Mesenteric fat pad (tissue), 1 donor: ENCODE measurements at regions not wholly inside any gene's neighbourhood (a gene's known extent, or its start where the extent isn't known, plus 50 kb on each side); places are given as distances from the start of the nearest gene placed in this dataset.
"Not testable (repeated sequence)": the region's sequence is repeated elsewhere in the genome, so short reads cannot be mapped to it uniquely, and the experiment has no call there.

Experiments used
- DNase-seq: peaks from one replicate; pipeline ENCODE4 v3.0.0-alpha.2; 2020; ENCODE audit warnings: low spot score
- donor health status: DM: yes; HTN: yes; CAD: no.

DNA sequence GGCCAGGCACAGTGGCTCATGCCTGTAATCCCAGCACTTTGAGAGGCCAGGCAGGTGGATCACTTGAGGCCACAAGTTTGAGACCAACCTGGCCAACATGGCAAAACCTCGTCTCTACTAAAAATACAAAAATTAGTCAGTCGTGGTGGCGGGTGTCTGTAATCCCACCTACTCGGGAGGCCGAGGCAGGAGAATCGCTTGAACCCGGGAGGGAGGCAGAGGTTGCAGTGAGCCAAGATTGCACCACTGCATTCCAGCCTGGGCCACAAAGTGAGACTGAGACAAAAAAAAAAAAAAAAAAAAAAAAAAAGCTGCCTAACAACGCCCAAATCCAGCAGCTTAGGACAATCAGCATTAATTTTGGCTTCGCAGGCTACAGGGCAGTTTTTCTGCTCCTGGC is 167.1 kb downstream of the GOSR1 start:
- not testable (repeated sequence) for DNase-seq

GRCh38 chr17:30641428-30641827 is 164.2 kb downstream of the GOSR1 start:
- not testable (repeated sequence) for DNase-seq

DNA sequence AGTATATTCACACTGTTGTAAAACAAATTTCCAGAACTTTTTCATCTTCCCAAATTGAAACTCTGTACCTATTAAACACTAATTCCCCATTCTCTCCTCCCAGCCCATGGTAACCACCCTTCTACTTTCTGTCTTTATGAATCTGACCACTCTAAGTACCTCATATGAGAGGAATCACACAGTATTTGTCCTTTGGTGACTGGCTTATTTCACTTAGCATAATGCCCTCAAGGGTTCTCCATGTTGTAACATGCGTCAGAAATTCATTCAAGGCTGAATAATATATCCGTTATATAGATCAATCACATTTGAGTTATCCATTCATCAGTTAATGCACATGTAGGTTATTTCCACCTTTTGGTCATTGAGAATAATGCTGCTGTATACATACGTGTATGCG is 162.2 kb downstream of the GOSR1 start:
- DNase-seq, result not testable (repeated sequence)

GRCh38 chr17:30638968-30639367 is 161.8 kb downstream of the GOSR1 start:
- not testable (repeated sequence) for DNase-seq

GRCh38 chr17:30631651-30632050 is 154.4 kb downstream of the GOSR1 start:
- not testable (repeated sequence) for DNase-seq

DNA sequence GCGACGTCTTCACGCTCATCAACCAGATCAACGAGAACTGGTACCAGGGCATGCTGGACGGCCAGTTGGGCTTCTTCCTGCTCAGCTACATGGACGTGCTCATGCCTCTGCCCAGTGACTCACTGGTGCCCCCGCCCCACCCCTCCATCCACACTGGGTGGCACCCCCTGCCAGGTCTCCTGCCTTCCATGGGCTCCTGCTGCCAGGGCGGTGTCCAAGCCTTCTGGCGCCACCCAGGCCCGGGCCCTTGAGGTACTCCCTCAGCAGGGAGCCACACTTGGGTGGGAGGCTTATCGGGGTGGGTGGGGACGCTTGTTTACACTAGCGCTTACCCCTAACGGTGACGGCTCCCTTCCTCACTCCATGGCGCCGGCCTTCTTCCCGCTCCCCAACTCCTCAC is 148.2 kb downstream of the GOSR1 start:
- DNase-seq, result not testable (repeated sequence)

- DNase-seq, result not testable (repeated sequence)
Observed at GRCh38 chr17:30624180-30624579, 147.0 kb downstream of the GOSR1 start.

GRCh38 chr17:30609682-30610081 is 132.5 kb downstream of the GOSR1 start:
- DNase-seq, result not testable (repeated sequence)

DNA sequence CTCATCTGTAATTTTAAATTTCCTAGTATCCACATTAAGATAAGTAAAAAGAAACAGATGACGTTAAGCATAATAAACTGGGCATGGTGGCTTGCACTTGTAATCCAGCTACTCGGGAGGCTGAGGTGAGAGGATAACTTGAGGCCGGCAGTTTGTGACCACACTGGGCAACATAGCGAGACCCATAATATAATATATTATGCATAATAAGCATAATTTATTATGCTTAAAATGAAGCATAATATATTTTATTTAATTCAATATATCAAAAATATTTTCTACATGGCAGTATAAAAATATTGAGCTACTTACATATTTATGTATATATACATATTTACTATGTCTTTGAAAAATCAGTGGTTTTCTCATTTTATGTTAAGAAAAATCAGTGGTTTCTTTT is 128.3 kb downstream of the GOSR1 start:
- no peak for DNase-seq

- DNase-seq, result no peak
Observed at GRCh38 chr17:30605027-30605426, 127.8 kb downstream of the GOSR1 start.

- DNase-seq, result not testable (repeated sequence)
Observed at GRCh38 chr17:30602396-30602795, 125.2 kb downstream of the GOSR1 start.

DNA sequence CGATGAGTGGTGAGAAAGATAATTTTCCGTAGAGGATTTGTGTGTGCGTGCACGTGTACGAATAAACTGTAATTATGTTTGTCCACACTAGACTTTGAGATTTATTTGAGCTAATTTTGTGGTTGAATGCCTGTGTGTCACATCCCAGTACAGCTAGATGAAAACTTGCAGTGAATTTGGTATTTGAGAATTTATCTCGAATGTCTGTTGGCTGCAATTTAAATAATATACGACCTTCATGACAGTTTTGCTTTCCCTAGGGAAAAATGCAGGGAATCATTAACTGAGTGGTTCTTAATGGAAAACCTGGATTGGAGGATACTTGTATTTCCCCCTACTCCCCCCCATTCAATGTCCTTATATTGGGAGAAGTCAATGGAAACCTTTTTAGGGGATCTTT is 124.8 kb downstream of the GOSR1 start:
- DNase-seq, result not testable (repeated sequence)

DNA sequence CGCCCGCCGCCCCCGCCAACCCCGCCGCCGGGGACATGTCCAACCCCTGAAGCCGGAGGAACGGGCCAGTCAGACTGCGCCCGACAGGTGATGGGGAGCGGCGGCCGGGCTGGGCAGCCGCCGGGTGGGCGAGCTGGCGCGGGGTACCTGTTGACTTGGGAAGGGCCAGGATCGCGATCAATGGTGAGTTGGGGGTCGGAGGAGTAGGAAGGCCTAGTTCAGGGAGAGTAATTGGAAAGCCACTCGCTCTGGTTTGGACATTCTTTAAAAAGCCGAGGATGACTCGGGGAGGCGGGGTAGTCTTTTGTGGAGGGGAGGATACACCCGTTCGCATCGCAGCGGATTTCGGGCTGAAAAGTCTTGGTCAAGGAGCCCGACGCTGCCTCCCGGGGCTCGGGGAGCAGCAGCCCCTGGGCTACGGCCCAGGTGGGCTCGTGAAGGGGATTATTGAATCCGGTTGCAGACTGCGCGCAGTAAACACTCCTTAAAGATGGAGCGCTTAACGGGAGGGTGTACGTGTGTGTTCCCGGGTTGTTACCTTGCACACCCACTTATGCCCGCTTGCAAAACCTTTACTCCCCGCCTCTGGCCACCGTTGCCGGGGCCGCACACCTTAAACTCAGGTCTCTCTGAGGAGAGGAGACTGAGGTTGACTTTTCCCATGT is 123.8 kb downstream of the GOSR1 start:
- DNase-seq, result no peak

DNA sequence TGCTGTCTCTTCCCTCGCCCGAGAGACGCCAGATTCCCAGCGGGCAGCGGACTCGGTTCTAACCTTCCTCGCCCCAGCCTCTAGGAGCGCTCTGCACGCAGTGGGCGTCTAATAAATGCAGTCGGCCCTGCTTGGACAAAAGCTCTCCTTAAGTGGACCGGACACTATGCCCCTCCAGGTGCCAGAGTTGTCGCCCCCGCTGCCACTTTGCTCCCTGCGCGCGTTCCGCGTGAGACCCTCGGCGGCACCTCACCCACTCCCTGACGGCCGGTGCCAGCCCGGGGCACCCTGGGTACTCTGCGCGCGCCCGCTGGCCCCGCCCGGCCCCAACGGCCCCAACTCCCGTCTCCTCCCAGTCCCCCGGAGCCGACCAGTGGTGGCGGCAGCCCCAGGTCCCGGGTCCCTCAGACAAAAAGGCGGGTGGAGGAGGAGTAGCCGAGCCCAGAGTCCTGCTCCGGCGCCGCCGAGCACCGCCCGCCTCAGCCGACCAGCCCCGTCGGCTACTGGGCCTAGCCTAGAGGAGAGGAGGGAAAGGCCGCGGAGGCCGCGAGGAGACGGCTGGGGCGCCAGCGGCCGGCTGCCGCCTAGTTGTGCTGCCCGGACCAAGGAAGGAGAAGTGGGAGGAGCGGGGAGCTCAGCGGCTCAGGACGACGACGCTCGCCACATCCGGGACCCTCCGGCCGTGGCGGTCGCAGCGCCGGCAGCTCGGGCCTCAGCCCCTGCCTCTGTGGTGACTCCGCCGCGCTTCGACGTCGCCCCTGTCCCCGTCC is 123.0 kb downstream of the GOSR1 start:
- peak; percentile 93 for DNase-seq

GRCh38 chr17:30599428-30600059 is 122.3 kb downstream of the GOSR1 start:
- DNase-seq, result no peak

- DNase-seq, result no peak
Observed at GRCh38 chr17:30597776-30598288, 120.6 kb downstream of the GOSR1 start.

GRCh38 chr17:30596948-30597775 is 120.0 kb downstream of the GOSR1 start:
- DNase-seq, result not testable (repeated sequence)

GRCh38 chr17:30594953-30595371 is 117.8 kb downstream of the GOSR1 start:
- not testable (repeated sequence) for DNase-seq

GRCh38 chr17:30594223-30594952 is 117.2 kb downstream of the GOSR1 start:
- DNase-seq, result no peak

GRCh38 chr17:30590081-30590733 is 113.0 kb downstream of the GOSR1 start:
- no peak for DNase-seq
